ENCODE measurements at regions not wholly inside any gene's neighbourhood (a gene's known extent, or its start where the extent isn't known, plus 50 kb on each side); places are given as distances from the start of the nearest gene placed in this dataset.

- no peak overlapping the region for H3K27ac ChIP-seq (ENCODE audit: insufficient read depth, low read length)
- peaks cover 3% of the 10 kb centered on the region for H3K4me1 ChIP-seq (ENCODE audit: control insufficient read depth, extremely low read depth, insufficient read depth, low read length)
- H2AFZ ChIP-seq (ENCODE audit: low read length) = peak overlapping the region; percentile 28
- H3K4me2 ChIP-seq (ENCODE audit: extremely low read depth, insufficient read depth, low read length) = no peak overlapping the region
- H3K36me3 ChIP-seq (ENCODE audit: control insufficient read depth, insufficient read depth, low read length) = no peaks in the 10 kb centered on the region
- H3K79me2 ChIP-seq (ENCODE audit: control insufficient read depth, insufficient read depth, low read length) = no peaks in the 10 kb centered on the region
- no peaks in the 10 kb centered on the region for H3K9me3 ChIP-seq (ENCODE audit: control insufficient read depth, insufficient read depth, low read depth, low read length)
- DNase-seq (ENCODE audit: low read depth in 2 of 2) = no peak
- TF ChIP-seq CTCF (conservative IDR thresholded peaks at IDR 0.05 in 1 of 2, IDR thresholded peaks at IDR 0.05 in 1 of 2; ENCODE audit: low read depth in 1 of 2, low read length in 2 of 2) (no peak), EZH2 (IDR thresholded peaks at IDR 0.05; ENCODE audit: low read length, missing control alignments) (no peak)
- no peak overlapping the region for H3K9ac ChIP-seq (ENCODE audit: insufficient read depth, low read length)
- H3K4me3 ChIP-seq (replicated peaks in 1 of 4; ENCODE audit: control extremely low read depth in 1 of 4, insufficient read depth in 1 of 4, low read depth in 3 of 4, low read length in 4 of 4) = no peak overlapping the region
- no peaks in the 10 kb centered on the region for H4K20me1 ChIP-seq (ENCODE audit: control insufficient read depth, extremely low read depth, insufficient read depth, low read length)
- H3K27me3 ChIP-seq (ENCODE audit: control insufficient read depth, insufficient read depth, low read length) = no peaks in the 10 kb centered on the region
These were observed 238.0 kb upstream of the DOK6 start for GRCh38 chr18:69162649-69163048.

GRCh38 chr18:69172046-69172445 is 228.6 kb upstream of the DOK6 start:
- DNase-seq (ENCODE audit: low read depth in 2 of 2) = no peak
- Histone ChIP-seq H3K4me3 (replicated peaks in 1 of 4; ENCODE audit: control extremely low read depth in 1 of 4, insufficient read depth in 1 of 4, low read depth in 3 of 4, low read length in 4 of 4) (no peak overlapping the region), H3K4me1 (ENCODE audit: control insufficient read depth, extremely low read depth, insufficient read depth, low read length) (no peaks in the 10 kb centered on the region), H2AFZ (ENCODE audit: low read length) (no peak overlapping the region), H4K20me1 (ENCODE audit: control insufficient read depth, extremely low read depth, insufficient read depth, low read length) (no peaks in the 10 kb centered on the region), H3K9ac (ENCODE audit: insufficient read depth, low read length) (no peak overlapping the region), H3K79me2 (ENCODE audit: control insufficient read depth, insufficient read depth, low read length) (no peaks in the 10 kb centered on the region), H3K27ac (ENCODE audit: insufficient read depth, low read length) (no peak overlapping the region), H3K9me3 (ENCODE audit: control insufficient read depth, insufficient read depth, low read depth, low read length) (no peaks in the 10 kb centered on the region), H3K4me2 (ENCODE audit: extremely low read depth, insufficient read depth, low read length) (no peak overlapping the region), H3K27me3 (ENCODE audit: control insufficient read depth, insufficient read depth, low read length) (no peaks in the 10 kb centered on the region), H3K36me3 (ENCODE audit: control insufficient read depth, insufficient read depth, low read length) (no peaks in the 10 kb centered on the region)
- TF ChIP-seq CTCF (conservative IDR thresholded peaks at IDR 0.05 in 1 of 2, IDR thresholded peaks at IDR 0.05 in 1 of 2; ENCODE audit: low read depth in 1 of 2, low read length in 2 of 2) (no peak), EZH2 (IDR thresholded peaks at IDR 0.05; ENCODE audit: low read length, missing control alignments) (no peak)

GRCh38 chr18:69175681-69176080 is 225.0 kb upstream of the DOK6 start:
- Histone ChIP-seq H3K9ac (ENCODE audit: insufficient read depth, low read length) (no peak overlapping the region), H3K9me3 (ENCODE audit: control insufficient read depth, insufficient read depth, low read depth, low read length) (no peaks in the 10 kb centered on the region), H3K27me3 (ENCODE audit: control insufficient read depth, insufficient read depth, low read length) (no peaks in the 10 kb centered on the region), H3K79me2 (ENCODE audit: control insufficient read depth, insufficient read depth, low read length) (no peaks in the 10 kb centered on the region), H2AFZ (ENCODE audit: low read length) (no peak overlapping the region), H3K36me3 (ENCODE audit: control insufficient read depth, insufficient read depth, low read length) (no peaks in the 10 kb centered on the region), H3K4me1 (ENCODE audit: control insufficient read depth, extremely low read depth, insufficient read depth, low read length) (no peaks in the 10 kb centered on the region), H3K27ac (ENCODE audit: insufficient read depth, low read length) (no peak overlapping the region), H4K20me1 (ENCODE audit: control insufficient read depth, extremely low read depth, insufficient read depth, low read length) (no peaks in the 10 kb centered on the region), H3K4me2 (ENCODE audit: extremely low read depth, insufficient read depth, low read length) (no peak overlapping the region), H3K4me3 (replicated peaks in 1 of 4; ENCODE audit: control extremely low read depth in 1 of 4, insufficient read depth in 1 of 4, low read depth in 3 of 4, low read length in 4 of 4) (no peak overlapping the region)
- DNase-seq (ENCODE audit: low read depth in 2 of 2) = no peak
- TF ChIP-seq EZH2 (IDR thresholded peaks at IDR 0.05; ENCODE audit: low read length, missing control alignments) (no peak), CTCF (conservative IDR thresholded peaks at IDR 0.05 in 1 of 2, IDR thresholded peaks at IDR 0.05 in 1 of 2; ENCODE audit: low read depth in 1 of 2, low read length in 2 of 2) (no peak)

All from fibroblast of lung (primary cell).